ENCODE measurements at regions not wholly inside any gene's neighbourhood (a gene's known extent, or its start where the extent isn't known, plus 50 kb on each side); places are given as distances from the start of the nearest gene placed in this dataset.

- intact Hi-C loops (cut with DNase I), result no loop called here
- H3K36me3 ChIP-seq, result no peaks in the 10 kb centered on the region
- WGBS, 2 donors, result 53 to 69% methylated on average over 1 of the region's 1 CpG
- no peak overlapping the region for H3K4me3 ChIP-seq
- no peak for ATAC-seq
- no peaks in the 10 kb centered on the region for H3K4me1 ChIP-seq
- TF ChIP-seq, protein P1, sequence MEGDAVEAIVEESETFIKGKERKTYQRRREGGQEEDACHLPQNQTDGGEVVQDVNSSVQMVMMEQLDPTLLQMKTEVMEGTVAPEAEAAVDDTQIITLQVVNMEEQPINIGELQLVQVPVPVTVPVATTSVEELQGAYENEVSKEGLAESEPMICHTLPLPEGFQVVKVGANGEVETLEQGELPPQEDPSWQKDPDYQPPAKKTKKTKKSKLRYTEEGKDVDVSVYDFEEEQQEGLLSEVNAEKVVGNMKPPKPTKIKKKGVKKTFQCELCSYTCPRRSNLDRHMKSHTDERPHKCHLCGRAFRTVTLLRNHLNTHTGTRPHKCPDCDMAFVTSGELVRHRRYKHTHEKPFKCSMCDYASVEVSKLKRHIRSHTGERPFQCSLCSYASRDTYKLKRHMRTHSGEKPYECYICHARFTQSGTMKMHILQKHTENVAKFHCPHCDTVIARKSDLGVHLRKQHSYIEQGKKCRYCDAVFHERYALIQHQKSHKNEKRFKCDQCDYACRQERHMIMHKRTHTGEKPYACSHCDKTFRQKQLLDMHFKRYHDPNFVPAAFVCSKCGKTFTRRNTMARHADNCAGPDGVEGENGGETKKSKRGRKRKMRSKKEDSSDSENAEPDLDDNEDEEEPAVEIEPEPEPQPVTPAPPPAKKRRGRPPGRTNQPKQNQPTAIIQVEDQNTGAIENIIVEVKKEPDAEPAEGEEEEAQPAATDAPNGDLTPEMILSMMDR (IDR thresholded peaks at IDR 0.05), result no peak
- H3K27me3 ChIP-seq, result no peaks in the 10 kb centered on the region
- no peaks in the 10 kb centered on the region for H3K9me3 ChIP-seq
- no peak for FAIRE-seq
- no peak for DNase-seq
- no peak overlapping the region for H3K27ac ChIP-seq
Measured at GRCh38 chr6:56005426-56005825, 130.0 kb upstream of the BMP5 start.

GRCh38 chr6:56004426-56004825, 129.0 kb upstream of the BMP5 start:
- ATAC-seq, result no peak

DNA sequence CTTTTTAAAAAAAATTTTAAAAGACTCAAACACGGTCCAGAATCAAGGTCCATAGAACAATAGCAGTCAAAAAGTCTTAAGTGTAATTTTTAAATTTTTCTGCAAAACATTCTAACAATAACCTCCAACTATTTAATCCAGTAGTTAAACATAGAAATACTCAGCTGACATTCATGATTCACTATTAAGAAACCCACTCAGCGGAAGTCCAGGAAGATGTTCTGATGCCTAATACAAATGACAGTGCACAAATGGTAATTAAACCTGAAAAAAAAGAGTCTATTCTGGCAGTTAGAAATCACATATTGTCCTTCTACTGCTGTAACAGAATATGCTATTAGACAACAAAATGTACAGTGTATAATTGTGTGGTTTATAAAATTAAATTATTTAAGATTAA, 128.2 kb upstream of the BMP5 start:
- Histone ChIP-seq H3K27me3 (no peaks in the 10 kb centered on the region), H3K4me3 (no peak overlapping the region), H3K27ac (no peak overlapping the region), H3K4me1 (no peaks in the 10 kb centered on the region), H3K36me3 (no peaks in the 10 kb centered on the region), H3K9me3 (no peaks in the 10 kb centered on the region)
- FAIRE-seq, result no peak
- no peak for ATAC-seq
- TF ChIP-seq, protein P1 (IDR thresholded peaks at IDR 0.05), result no peak
- intact Hi-C loops (cut with DNase I), result no loop called here
- WGBS, 2 donors, result 83 to 90% methylated on average over 2 of the region's 2 CpGs
- no peak for DNase-seq

More at GRCh38 chr6:56004426-56004825, 129.0 kb upstream of the BMP5 start:
- Histone ChIP-seq H3K27me3 (no peaks in the 10 kb centered on the region), H3K36me3 (no peaks in the 10 kb centered on the region), H3K9me3 (no peaks in the 10 kb centered on the region), H3K4me1 (no peaks in the 10 kb centered on the region), H3K27ac (no peak overlapping the region), H3K4me3 (no peak overlapping the region)
- TF ChIP-seq, protein P1 (IDR thresholded peaks at IDR 0.05), result no peak
- DNase-seq (no peak), FAIRE-seq (no peak)
- WGBS, 2 donors, result 64 to 77% methylated on average over 2 of the region's 2 CpGs
- intact Hi-C loops (cut with DNase I), result no loop called here

DNA sequence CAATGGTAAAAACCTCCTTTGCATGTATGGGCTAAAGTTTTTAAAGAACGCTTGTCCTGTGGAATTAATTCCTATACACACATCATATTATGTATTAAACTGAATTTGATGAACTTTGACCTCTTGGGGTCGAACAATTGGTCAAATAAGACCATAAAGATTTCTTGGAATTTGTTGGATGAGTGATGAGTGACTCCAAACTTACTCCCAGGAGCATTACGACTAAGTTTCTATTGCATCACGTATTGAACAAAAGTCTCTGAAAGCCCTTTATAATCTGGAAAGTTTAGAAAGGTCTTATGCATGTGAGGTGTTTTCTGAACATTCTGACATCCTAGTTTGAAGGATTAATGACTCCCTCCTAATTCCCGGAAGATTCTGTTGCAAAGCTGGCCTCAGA, 126.9 kb upstream of the BMP5 start:
- Histone ChIP-seq H3K4me3 (no peak overlapping the region), H3K9me3 (no peaks in the 10 kb centered on the region), H3K36me3 (no peaks in the 10 kb centered on the region), H3K27ac (no peak overlapping the region), H3K4me1 (no peaks in the 10 kb centered on the region), H3K27me3 (no peaks in the 10 kb centered on the region)
- FAIRE-seq (no peak), ATAC-seq (no peak), DNase-seq (no peak)
- TF ChIP-seq, protein P1 (IDR thresholded peaks at IDR 0.05), result no peak
- intact Hi-C loops (cut with DNase I), result no loop called here
- 65 to 74% methylated on average over 5 of the region's 5 CpGs for WGBS, 2 donors

- no peak overlapping the region for H3K27ac ChIP-seq
- no peak overlapping the region for H3K4me3 ChIP-seq
- ATAC-seq, result no peak
- no peak for DNase-seq
- H3K27me3 ChIP-seq, result no peaks in the 10 kb centered on the region
- H3K4me1 ChIP-seq, result no peaks in the 10 kb centered on the region
- intact Hi-C loops (cut with DNase I), result no loop called here
- H3K9me3 ChIP-seq, result no peaks in the 10 kb centered on the region
- no peaks in the 10 kb centered on the region for H3K36me3 ChIP-seq
- 52 to 57% methylated on average over 2 of the region's 2 CpGs for WGBS, 2 donors
- TF ChIP-seq, protein P1 (IDR thresholded peaks at IDR 0.05), result no peak
- FAIRE-seq, result no peak
Measured at GRCh38 chr6:55998576-55998975, 123.2 kb upstream of the BMP5 start.

All from pancreas (tissue), 10 donors.